ENCODE measurements at regions not wholly inside any gene's neighbourhood (a gene's known extent, or its start where the extent isn't known, plus 50 kb on each side); places are given as distances from the start of the nearest gene placed in this dataset.

GRCh38 chr2:12302140-12302539 lies 414.6 kb upstream of the TRIB2 start:
- Histone ChIP-seq H4K20me1 (replicated peaks; ENCODE audit: control insufficient read depth, extremely low read depth, insufficient read depth, low read length) (no peaks in the 10 kb centered on the region), H3K9me3 (replicated peaks; ENCODE audit: control insufficient read depth, insufficient read depth, low read length) (no peaks in the 10 kb centered on the region), H3K4me2 (ENCODE audit: insufficient read depth, low read length) (no peak overlapping the region), H3K9me1 (replicated peaks; ENCODE audit: control insufficient read depth, extremely low read depth, insufficient read depth, low read length) (no peaks in the 10 kb centered on the region), H3K4me3 (replicated peaks in 1 of 3; ENCODE audit: insufficient read depth in 1 of 3, low read depth in 1 of 3, low read length in 3 of 3) (no peak overlapping the region), H3K9ac (replicated peaks; ENCODE audit: extremely low read depth, insufficient read depth, low read length) (no peak overlapping the region), H3K27ac (ENCODE audit: insufficient read depth, low read depth, low read length) (no peak overlapping the region), H3K27me3 (ENCODE audit: control insufficient read depth in 2 of 2, insufficient read depth in 2 of 2, low read length in 2 of 2) (peaks cover 1 to 2% of the 10 kb centered on the region in 2 experiments), H3K36me3 (ENCODE audit: control insufficient read depth in 2 of 2, extremely low read depth in 1 of 2, insufficient read depth in 2 of 2, low read length in 2 of 2) (no peaks in the 10 kb centered on the region), H3K79me2 (ENCODE audit: control insufficient read depth, insufficient read depth, low read length) (no peaks in the 10 kb centered on the region), H2AFZ (ENCODE audit: low read depth, low read length) (no peak overlapping the region), H3K4me1 (ENCODE audit: control insufficient read depth, extremely low read depth, insufficient read depth, low read length) (no peaks in the 10 kb centered on the region)
- intact Hi-C loops (cut with micrococcal nuclease) (no loop called here), dilution Hi-C loops (cut with MboI; ENCODE audit: extremely low pct_ligation_motif_present, low sequenced_read_pairs) (no loop called here)
- DNase-seq (ENCODE audit: low read depth, low spot score) (no peak), FAIRE-seq (no peak)
- ChIA-PET POLR2A (no interaction called here), CTCF (interaction anchor here (1.1 kb wide), 1 partner anchor 14 kb away, joined by 3 read pairs; no protein-coding TSS in a partner anchor)
- no peak for TF ChIP-seq POLR2A (IDR thresholded peaks at IDR 0.05; ENCODE audit: low read depth, low read length)
- no peak for TF ChIP-seq MAX (IDR thresholded peaks at IDR 0.05; ENCODE audit: insufficient read depth, insufficient read length)
- no peak for TF ChIP-seq FOS (IDR thresholded peaks at IDR 0.05; ENCODE audit: borderline replicate concordance, insufficient read depth, low read length)
- TF ChIP-seq POLR2AphosphoS5 (IDR thresholded peaks at IDR 0.05; ENCODE audit: insufficient read depth, low read depth, low read length): no peak
- no peak for TF ChIP-seq JUN (IDR thresholded peaks at IDR 0.05; ENCODE audit: borderline replicate concordance, insufficient read depth, insufficient read length, low read depth)
- TF ChIP-seq EZH2 (IDR thresholded peaks at IDR 0.05; ENCODE audit: borderline replicate concordance, low read depth, low read length, severe bottlenecking): no peak
- TF ChIP-seq MYC (IDR thresholded peaks at IDR 0.05; ENCODE audit: low read depth, low read length): no peak
- TF ChIP-seq, protein P1, sequence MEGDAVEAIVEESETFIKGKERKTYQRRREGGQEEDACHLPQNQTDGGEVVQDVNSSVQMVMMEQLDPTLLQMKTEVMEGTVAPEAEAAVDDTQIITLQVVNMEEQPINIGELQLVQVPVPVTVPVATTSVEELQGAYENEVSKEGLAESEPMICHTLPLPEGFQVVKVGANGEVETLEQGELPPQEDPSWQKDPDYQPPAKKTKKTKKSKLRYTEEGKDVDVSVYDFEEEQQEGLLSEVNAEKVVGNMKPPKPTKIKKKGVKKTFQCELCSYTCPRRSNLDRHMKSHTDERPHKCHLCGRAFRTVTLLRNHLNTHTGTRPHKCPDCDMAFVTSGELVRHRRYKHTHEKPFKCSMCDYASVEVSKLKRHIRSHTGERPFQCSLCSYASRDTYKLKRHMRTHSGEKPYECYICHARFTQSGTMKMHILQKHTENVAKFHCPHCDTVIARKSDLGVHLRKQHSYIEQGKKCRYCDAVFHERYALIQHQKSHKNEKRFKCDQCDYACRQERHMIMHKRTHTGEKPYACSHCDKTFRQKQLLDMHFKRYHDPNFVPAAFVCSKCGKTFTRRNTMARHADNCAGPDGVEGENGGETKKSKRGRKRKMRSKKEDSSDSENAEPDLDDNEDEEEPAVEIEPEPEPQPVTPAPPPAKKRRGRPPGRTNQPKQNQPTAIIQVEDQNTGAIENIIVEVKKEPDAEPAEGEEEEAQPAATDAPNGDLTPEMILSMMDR (IDR thresholded peaks at IDR 0.05; ENCODE audit: extremely low read depth in 1 of 2, insufficient read depth in 1 of 2, low read depth in 1 of 2, low read length in 2 of 2): no peak
- no peak for TF ChIP-seq GATA2 (IDR thresholded peaks at IDR 0.05; ENCODE audit: insufficient read depth, insufficient read length, low read depth, low read length)
- BruUV-seq (replicated peaks): no TSS peak

All from endothelial cell of umbilical vein (primary cell).